GM12878 (cell line): ENCODE measurements at regions not wholly inside any gene's neighbourhood (a gene's known extent, or its start where the extent isn't known, plus 50 kb on each side); places are given as distances from the start of the nearest gene placed in this dataset.

Source experiments
- ATAC-seq: fragments of 200-7000 bp; cut with Tn5 transposase; 3 replicates; pipeline ENCODE4 v1.9.1; 2020; ENCODE audit warnings: mild to moderate bottlenecking, moderate library complexity
- BruUV-seq: library from RNA; stranded (reverse); fragments of 400-500 nt; replicated peaks from 2 replicates; lab custom pipeline; 2021; lab: Mats Ljungman, UMichigan
- CTCF ChIA-PET: fragments of 300-600 bp; sonication (Branson Sonifier 250); formaldehyde crosslinking; extraction: SDS; loops from one replicate; lab custom pipeline; 2021; ENCODE audit warnings: inconsistent platforms; lab: Yijun Ruan, JAX
- POLR2A ChIA-PET: fragments of 350-600 bp; formaldehyde crosslinking; extraction: SDS; loops from one replicate; lab custom pipeline; 2021; ENCODE audit warnings: inconsistent platforms; lab: Charles Lee
- RAD21 ChIA-PET: fragments of 300-600 bp; sonication (Branson Sonifier 250); formaldehyde crosslinking; loops from one replicate; lab custom pipeline; 2023; ENCODE audit warnings: antibody characterized with exemption; ENCODE audit not compliant: unreplicated experiment; lab: Charles Lee
- SMC1A ChIA-PET: fragments of 300-600 bp; sonication (Branson Sonifier 250); formaldehyde crosslinking; loops from one replicate; lab custom pipeline; 2023; ENCODE audit not compliant: unreplicated experiment, uncharacterized antibody; lab: Charles Lee
- DNase-seq: peaks from one replicate; pipeline ENCODE4 v3.0.0-alpha.2; 2011; ENCODE audit warnings: low read depth, low spot score
- FAIRE-seq: peaks from 3 replicates; lab custom pipeline; 2011; peaks lifted over from hg19 to GRCh38; lab: Jason Lieb, UNC
- H2AFZ ChIP-seq: 2 replicates; pipeline ENCODE4 v1.6.0; 2011; ENCODE audit warnings: low read depth, low read length, control low read depth; ENCODE audit not compliant: control insufficient read depth
- H3K27ac ChIP-seq: 2 replicates; pipeline ENCODE4 v1.5.1; 2011; ENCODE audit warnings: control low read depth; ENCODE audit not compliant: control insufficient read depth, insufficient read depth
- H3K27me3 ChIP-seq, 2 experiments: replicated peaks in 1 of 2; 2 replicates each; pipeline versions ENCODE4 v1.6.0 to v1.6.1; 2011; ENCODE audit warnings: low read length in 1 of 2; ENCODE audit not compliant: control insufficient read depth in 2 of 2, insufficient read depth in 2 of 2
- H3K36me3 ChIP-seq, 2 experiments: 2 replicates each; pipeline ENCODE4 v1.5.1; 2011; ENCODE audit warnings: low read length in 1 of 2; ENCODE audit not compliant: control insufficient read depth in 2 of 2, insufficient read depth in 2 of 2
- H3K4me1 ChIP-seq: 2 replicates; pipeline ENCODE4 v1.6.1; 2011; ENCODE audit warnings: mild to moderate bottlenecking, low read length, moderate library complexity, mixed read lengths; ENCODE audit not compliant: control insufficient read depth, insufficient read depth
- H3K4me2 ChIP-seq: 2 replicates; pipeline ENCODE4 v1.6.0; 2011; ENCODE audit warnings: control low read depth; ENCODE audit not compliant: control insufficient read depth, insufficient read depth
- H3K4me3 ChIP-seq: fragments of 200-600 bp; sonication (generic); 2 replicates; pipeline ENCODE4 v1.5.1; 2016
- H3K79me2 ChIP-seq: 2 replicates; pipeline ENCODE4 v1.6.0; 2011; ENCODE audit warnings: low read length; ENCODE audit not compliant: control insufficient read depth, insufficient read depth
- H3K9ac ChIP-seq: 2 replicates; pipeline ENCODE4 v1.8.0; 2011; ENCODE audit warnings: low read length, control low read depth, mixed read lengths; ENCODE audit not compliant: control insufficient read depth, insufficient read depth
- H3K9me3 ChIP-seq: replicated peaks from 3 replicates; pipeline ENCODE4 v1.5.1; 2011; ENCODE audit warnings: mild to moderate bottlenecking, low read length; ENCODE audit not compliant: control insufficient read depth, insufficient read depth
- H4K20me1 ChIP-seq: 2 replicates; pipeline ENCODE4 v1.6.0; 2011; ENCODE audit not compliant: control insufficient read depth, insufficient read depth
- DPF2 ChIP-seq: fragments of 450-650 bp; IDR thresholded peaks from 2 replicates; pipeline ENCODE4 v1.6.1; 2017; ENCODE audit warnings: mild to moderate bottlenecking
- EP300 ChIP-seq, 2 experiments: fragments of 150-350 bp in 1 of 2; IDR thresholded peaks; 2 replicates each; pipeline ENCODE4 v1.6.1; 2011 to 2012; ENCODE audit warnings: low read depth in 2 of 2, low read length in 2 of 2, borderline replicate concordance in 1 of 2, improper control_type of control experiment in 1 of 2, inconsistent platforms in 1 of 2; ENCODE audit not compliant: control insufficient read depth in 1 of 2
- FOXK2 ChIP-seq: fragments of 450-650 bp; IDR thresholded peaks from 2 replicates; pipeline ENCODE4 v1.6.1; 2017; ENCODE audit warnings: mild to moderate bottlenecking, moderate library complexity
- HDAC6 ChIP-seq: fragments of 200-600 bp; sonication (generic); IDR thresholded peaks from one replicate; pipeline ENCODE4 v1.8.0; 2017; ENCODE audit warnings: antibody characterized with exemption; ENCODE audit not compliant: unreplicated experiment
- HSF1 ChIP-seq: fragments of 150-350 bp; IDR thresholded peaks from 2 replicates; pipeline ENCODE4 v1.6.1; 2014; ENCODE audit warnings: mild to moderate bottlenecking, low read depth, low read length
- KLF5 ChIP-seq: fragments of 450-650 bp; IDR thresholded peaks from 2 replicates; pipeline ENCODE4 v1.6.1; 2014; ENCODE audit warnings: mild to moderate bottlenecking; ENCODE audit not compliant: partially characterized antibody
- NKRF ChIP-seq: fragments of 450-650 bp; conservative IDR thresholded peaks from 2 replicates; pipeline ENCODE4 v1.6.1; 2017; ENCODE audit warnings: mild to moderate bottlenecking, moderate library complexity
- POLR2AphosphoS2 ChIP-seq: IDR thresholded peaks from 2 replicates; pipeline ENCODE4 v1.6.1; 2011; ENCODE audit warnings: low read depth, mild to moderate bottlenecking, low read length, improper control_type of control experiment, moderate library complexity
- PRDM15 ChIP-seq: fragments of 450-650 bp; formaldehyde crosslinking; IDR thresholded peaks from 2 replicates; pipeline ENCODE4 v1.4.0; 2020; ENCODE audit warnings: mild to moderate bottlenecking, moderate library complexity
- SKIL ChIP-seq: fragments of 450-650 bp; IDR thresholded peaks from 2 replicates; pipeline ENCODE4 v1.6.1; 2017; ENCODE audit warnings: mild to moderate bottlenecking, low read depth, inconsistent platforms; ENCODE audit not compliant: poor library complexity, severe bottlenecking
- SPI1 ChIP-seq: IDR thresholded peaks from 2 replicates; pipeline ENCODE4 v1.6.1; 2011; ENCODE audit warnings: low read depth, mild to moderate bottlenecking, low read length, moderate library complexity, borderline replicate concordance; ENCODE audit not compliant: insufficient read depth
- TARDBP ChIP-seq: IDR thresholded peaks from 2 replicates; pipeline ENCODE4 v1.6.1; 2016; ENCODE audit warnings: borderline replicate concordance
- TCF12 ChIP-seq: IDR thresholded peaks from 2 replicates; pipeline ENCODE4 v1.6.1; 2011; ENCODE audit warnings: low read depth, mild to moderate bottlenecking, low read length
- ZNF24 ChIP-seq: fragments of 450-650 bp; IDR thresholded peaks from 2 replicates; pipeline ENCODE4 v1.6.1; 2017; ENCODE audit warnings: antibody characterized with exemption, mild to moderate bottlenecking
- WGBS: methylation state at CpG from one replicate; pipeline ENCODE4 v1.1.6; 2016; ENCODE audit warnings: low lambda C conversion rate; ENCODE audit not compliant: insufficient replicate concordance, insufficient coverage; ENCODE audit errors: missing lambda C conversion rate; 5-methylcytosine and 5-hydroxymethylcytosine counted together
- in situ Hi-C: fragments of 300-500 bp; cut with MboI; formaldehyde crosslinking; loops from 9 replicates; pipeline ENCODE4 v1.14.3; 2018; ENCODE audit warnings: mixed read lengths
- intact Hi-C: fragments of 100-400 bp; cut with micrococcal nuclease; formaldehyde crosslinking; loops from one replicate; pipeline ENCODE4 v1.14.2; 2022; ENCODE audit not compliant: unreplicated experiment

- TF ChIP-seq NKRF: no peak
- no peak for TF ChIP-seq ZNF24
- no peak for TF ChIP-seq TCF12
- TF ChIP-seq HSF1: no peak
- no peak for TF ChIP-seq KLF5
These were observed 149.3 kb downstream of the ENGASE start (continued) for GRCh38 chr17:79223953-79224352.

GRCh38 chr17:79223471-79223870 is 148.8 kb downstream of the ENGASE start:
- ATAC-seq (no peak), DNase-seq (no peak), FAIRE-seq (no peak)
- Histone ChIP-seq H3K27ac (no peak overlapping the region), H3K4me2 (no peak overlapping the region), H3K27me3 (peaks cover 2 to 3% of the 10 kb centered on the region in 2 experiments), H4K20me1 (no peaks in the 10 kb centered on the region), H3K9me3 (no peaks in the 10 kb centered on the region), H3K9ac (no peak overlapping the region), H2AFZ (no peak overlapping the region), H3K79me2 (no peaks in the 10 kb centered on the region), H3K4me3 (no peak overlapping the region), H3K4me1 (no peaks in the 10 kb centered on the region), H3K36me3 (no peaks in the 10 kb centered on the region)
- WGBS: 14% methylated on average over 9 of the region's 9 CpGs
- ChIA-PET POLR2A (no interaction called here), RAD21 (no interaction called here), CTCF (no interaction called here), SMC1A (no interaction called here)
- intact Hi-C loops (no loop called here), in situ Hi-C loops (no loop called here)
- no TSS peak for BruUV-seq
- TF ChIP-seq SPI1: no peak
- TF ChIP-seq HDAC6: no peak
- TF ChIP-seq TARDBP: no peak
- no peak for TF ChIP-seq FOXK2
- no peak for TF ChIP-seq DPF2
- TF ChIP-seq PRDM15 (CRISPR knock-in tag): no peak
- no peak for TF ChIP-seq EP300 (IDR thresholded peaks at IDR 0.05; ENCODE audit: borderline replicate concordance in 1 of 2, control insufficient read depth in 1 of 2, low read depth in 2 of 2, low read length in 2 of 2)
- no peak for TF ChIP-seq SKIL
- TF ChIP-seq POLR2AphosphoS2: no peak
